DMS114 treated with DMSO at 0.1 percent for 48 hours (cell line): ENCODE measurements at regions not wholly inside any gene's neighbourhood (a gene's known extent, or its start where the extent isn't known, plus 50 kb on each side); places are given as distances from the start of the nearest gene placed in this dataset.
"Not testable (repeated sequence)": the region's sequence is repeated elsewhere in the genome, so short reads cannot be mapped to it uniquely, and the experiment has no call there.

Source experiments
- DNase-seq: peaks from one replicate; lab custom pipeline; 2025; ENCODE audit not compliant: unreplicated experiment; lab: John Stamatoyannopoulos, UW

DNA sequence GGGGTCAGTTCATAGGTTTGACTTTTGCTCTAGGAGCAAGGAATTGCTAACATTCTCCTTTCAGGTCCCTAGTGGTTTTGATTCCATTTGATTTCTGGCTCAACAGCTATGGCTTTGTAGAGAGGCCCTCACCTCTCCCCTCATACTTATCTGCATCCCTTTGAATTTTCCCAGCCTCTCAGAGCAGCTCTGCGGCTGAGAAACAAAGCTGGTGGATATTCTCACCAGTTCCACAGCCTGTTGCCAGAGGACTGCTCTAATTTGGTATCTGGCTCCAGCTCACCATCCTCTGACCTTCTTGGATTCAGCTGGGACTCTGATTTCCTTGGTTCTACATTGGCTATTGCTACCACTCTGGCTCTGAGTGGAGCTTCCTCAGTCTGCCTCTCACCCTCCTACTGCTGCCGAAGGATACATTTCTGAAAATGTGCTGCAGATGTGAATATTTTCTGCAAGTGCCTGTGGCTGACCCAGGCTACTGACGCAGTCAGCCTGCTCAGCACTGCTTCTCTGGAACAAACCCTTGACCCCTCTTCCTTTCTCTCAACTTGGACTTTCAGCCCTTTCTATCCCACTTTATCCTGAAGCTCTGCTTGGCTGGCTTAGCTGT, 110.9 kb upstream of the ENPEP start:
- no peak for DNase-seq

DNA sequence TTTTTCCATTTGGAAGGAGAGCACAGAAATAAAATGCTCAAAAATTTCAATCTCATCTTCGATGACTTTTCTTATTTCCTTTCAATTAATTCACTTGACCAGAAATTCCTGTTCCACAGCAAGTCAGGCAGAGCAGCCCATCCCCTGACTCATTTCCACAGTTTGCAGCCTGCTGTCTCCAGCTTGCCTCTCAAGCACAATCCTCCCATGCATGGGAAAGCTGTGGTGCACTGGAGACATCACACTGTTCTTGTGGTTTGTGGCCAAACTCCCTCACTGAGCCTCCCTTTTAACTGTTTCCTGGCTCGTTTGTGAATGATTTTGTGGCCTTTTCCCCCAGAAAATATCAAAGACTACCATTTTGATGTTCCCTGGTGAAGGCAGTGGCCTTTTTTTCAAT, 114.0 kb upstream of the ENPEP start:
- DNase-seq: no peak

DNA sequence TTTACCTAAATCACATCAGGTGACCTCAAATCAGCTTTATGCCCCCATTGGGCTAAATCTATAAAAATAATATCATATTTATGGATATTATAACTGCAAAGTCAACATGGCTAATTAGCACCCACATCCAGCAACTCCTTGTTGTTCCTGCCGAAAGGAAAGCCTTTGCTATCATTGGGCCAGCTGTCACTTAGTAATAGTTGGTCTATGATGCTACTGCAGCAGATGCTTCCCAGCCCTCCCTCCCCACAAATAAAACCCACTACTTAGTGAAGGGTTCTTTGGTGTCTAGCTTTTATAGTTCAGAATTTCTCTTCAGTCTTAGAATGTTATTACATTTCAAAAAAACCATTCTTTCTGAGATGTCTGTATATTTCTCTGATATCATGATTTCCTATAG, 116.9 kb upstream of the ENPEP start:
- DNase-seq: no peak

DNA sequence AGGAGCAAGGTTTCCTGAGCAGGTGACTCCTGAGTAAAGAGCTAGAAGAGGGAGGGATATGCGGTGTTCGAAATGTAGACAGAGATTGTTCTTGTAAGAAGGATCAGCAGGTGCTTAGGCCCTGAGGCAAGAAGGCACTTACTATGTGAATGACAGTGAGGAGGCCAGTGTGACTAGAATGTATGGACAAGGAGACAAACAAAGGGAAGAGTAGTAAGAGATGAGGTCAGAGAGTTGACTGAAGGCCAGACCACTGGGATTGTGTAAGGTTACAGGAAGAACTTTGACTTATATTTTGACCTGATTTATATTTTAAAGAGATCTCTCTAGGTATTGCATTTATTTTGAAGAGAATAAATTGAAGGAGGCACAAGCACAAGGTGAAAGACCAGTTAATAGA, 118.4 kb upstream of the ENPEP start:
- no peak for DNase-seq

DNA sequence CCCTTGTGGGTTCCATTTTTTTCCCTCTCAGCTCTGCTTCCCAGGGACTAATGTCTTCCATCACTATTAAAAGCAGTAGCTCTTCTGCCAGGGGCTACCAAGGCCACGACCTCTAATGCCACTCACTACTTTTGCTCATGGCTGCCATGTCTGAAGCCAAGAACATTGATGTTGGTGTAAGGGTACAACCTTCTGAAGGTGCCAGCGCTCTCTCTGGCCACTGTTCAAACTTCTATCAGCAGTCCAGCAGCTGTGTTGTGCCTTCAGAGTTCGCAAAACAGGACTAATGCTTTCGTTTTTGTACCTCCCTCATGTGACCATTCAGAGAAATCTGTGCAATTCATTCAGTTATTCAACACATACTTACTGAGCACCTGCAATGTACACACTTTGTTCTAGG, 121.5 kb upstream of the ENPEP start:
- DNase-seq: no peak

DNA sequence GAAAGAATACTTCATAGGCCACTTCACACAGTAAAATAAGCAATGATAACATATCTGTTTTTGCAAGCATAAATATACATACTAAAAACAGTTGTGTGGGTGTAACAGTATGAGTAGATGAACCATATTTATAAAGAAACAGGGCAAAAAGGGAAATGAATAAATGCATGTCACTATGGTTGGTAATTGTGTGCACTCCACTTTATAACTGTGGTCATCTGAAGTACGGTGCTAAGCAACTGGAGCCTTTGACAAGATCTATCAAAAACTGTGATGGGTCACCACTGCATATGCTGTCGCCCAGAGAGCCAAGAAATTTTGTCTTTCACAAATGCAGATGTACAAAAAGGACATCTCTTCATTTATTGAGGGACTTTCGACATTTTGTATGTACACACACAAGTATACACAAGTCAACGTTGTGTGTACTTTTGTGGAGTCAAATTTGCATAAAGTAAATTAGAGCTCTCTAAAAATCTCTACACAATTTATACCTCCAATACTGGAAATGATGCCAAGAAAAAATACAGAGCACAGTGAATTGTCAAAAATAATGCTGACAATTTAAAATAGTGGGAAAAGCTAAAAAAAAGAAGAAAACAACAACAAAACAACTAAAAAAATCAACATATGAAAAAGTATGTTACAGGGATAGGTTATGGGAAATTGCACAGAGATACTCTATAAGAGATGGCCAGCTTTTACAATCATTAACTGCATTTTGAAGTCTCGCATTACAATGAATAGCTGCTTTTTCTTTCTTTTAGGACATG, 123.1 kb upstream of the ENPEP start:
- DNase-seq: no peak

DNA sequence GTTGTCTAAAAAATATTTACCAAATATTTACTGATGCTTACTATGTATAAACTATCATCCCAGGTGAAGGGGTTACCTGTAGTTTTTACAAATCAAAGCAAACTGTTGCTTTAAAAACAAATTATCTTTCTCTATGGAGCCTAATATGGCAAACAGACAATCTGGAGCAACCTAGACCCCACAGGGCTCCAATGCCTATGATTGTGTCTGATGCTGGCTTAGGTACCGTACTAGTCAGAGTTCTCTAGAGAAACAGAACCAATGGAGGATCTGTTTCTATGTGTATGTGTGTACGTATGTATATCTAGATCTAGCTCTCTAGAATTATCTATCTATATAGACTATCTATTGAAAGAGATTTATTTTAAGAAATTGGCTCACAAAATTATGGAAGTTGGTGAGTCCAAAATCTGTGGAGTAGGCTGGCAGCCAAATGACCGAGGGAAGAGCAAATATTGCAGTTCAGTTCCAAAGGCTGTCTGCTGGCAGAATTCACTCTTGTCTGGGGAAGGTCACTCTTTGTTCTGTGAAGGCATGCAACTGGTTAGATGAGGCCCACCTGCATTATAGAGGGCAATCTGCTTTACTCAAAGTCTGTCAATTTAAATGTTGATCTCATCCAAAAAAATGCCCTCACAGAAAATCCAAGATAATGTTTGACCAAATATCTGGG, 127.1 kb upstream of the ENPEP start:
- DNase-seq: no peak

DNA sequence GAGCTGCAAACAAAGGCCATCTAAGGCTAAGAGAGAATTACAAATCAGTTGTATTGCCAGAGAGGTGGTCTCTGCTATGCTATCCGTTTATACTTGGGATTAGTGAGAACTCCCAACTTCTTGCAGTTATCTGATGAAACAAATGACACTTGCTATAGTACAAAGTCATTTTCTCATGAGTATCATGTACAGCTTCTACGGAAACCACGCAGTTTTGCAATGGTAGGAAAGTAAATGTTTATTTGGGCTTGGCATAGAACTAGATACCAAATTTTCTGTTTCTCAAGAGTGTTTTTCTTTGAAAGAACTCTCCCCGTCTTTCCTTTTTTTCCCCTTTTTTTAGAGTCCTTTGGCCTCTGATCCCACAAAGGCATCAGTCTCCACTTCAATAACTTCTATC, 128.2 kb upstream of the ENPEP start:
- no peak for DNase-seq

DNA sequence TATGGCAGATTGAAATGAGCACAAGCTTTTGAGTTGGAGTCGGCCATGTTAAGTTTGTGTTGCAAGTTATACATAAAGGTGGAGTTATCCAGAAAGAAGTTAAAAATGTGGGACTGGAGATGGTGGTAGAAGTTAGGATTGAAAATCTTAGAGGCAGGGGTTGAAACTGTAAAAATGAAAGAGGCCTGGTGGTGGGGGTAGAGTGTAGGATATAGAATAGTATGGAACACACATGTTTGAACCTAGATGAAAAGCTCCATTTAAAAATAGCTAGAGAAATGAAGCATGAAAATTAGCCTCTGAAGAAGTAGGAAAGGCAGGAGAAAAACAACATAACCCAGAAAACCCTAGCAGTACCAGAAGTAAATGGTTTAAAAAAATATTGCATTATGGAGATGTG, 131.8 kb upstream of the ENPEP start:
- DNase-seq: peak; percentile 5

DNA sequence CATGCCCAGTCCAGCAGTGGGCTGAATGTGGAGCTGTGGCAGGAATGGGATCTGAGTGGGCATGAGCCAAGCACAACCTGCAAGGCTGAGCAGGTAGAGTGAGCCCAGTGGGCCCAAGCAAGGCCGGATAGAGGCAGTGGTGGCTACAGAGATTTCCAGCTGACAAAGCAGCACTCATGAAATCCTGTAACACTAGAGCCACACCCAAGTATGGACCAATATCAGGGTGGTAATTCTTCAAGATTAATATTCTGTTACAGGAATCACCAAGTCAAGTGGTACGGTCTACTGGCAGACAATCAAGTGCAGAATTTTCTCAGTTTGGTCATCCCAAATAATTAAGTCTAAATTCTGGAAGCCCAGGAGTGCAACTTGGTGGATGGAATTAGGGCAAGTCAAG, 132.4 kb upstream of the ENPEP start:
- DNase-seq: no peak

DNA sequence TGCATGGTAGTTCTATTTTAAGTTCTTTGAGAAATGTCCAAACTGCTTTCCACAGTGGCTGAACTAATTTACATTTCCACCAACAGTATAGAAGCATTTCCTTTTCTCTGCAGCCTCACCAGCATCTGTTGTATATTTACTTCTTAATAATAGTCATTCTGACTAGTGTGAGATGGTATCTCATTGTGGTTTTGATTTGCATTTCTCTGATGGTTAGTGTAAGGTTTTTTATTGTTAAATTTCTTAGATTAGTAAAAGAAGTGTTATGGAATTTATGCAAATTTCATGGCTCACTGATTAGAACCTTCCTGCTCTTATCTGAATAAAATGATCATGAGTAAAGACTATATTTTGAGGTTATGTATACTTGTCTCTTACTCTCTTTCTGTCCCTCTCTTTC, 134.8 kb upstream of the ENPEP start:
- DNase-seq: not testable (repeated sequence)

DNA sequence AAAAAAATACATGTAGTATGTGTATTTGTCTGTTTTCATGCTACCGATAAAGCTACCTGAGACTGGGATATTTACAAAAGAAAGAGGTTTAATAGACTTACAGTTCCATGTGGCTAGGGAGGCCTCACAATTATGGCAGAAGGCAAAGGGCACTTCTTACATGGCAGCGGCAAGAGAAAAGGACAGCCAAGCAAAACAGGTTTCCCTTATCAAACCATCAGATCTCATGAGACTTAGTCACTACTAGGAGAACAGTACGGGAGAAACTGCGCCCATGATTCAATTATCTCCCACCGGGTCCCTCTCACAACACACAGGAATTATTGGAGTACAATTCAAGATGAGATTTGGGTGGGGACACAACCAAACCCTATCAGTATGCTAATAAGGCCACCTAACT, 137.0 kb upstream of the ELOVL6 start:
- no peak for DNase-seq

DNA sequence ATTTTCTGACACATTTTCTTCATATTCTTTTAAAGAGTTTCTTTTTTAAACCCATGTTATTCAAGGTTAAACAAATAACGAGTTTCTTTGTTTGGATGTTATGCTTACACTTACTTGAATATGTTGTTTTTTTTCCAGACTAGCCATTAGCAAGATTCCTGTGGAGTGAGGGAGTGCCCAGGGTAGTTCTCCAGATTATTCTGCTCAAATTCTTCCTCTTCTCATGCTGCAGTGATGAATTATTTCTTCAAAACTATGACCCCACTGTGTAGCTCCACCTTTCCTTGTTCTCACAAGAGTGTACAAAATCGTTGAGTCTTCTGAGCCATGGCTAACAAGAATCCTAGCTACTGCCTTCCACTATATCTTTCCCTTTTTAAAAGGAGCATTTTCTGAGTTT, 134.1 kb upstream of the ELOVL6 start:
- no peak for DNase-seq

DNA sequence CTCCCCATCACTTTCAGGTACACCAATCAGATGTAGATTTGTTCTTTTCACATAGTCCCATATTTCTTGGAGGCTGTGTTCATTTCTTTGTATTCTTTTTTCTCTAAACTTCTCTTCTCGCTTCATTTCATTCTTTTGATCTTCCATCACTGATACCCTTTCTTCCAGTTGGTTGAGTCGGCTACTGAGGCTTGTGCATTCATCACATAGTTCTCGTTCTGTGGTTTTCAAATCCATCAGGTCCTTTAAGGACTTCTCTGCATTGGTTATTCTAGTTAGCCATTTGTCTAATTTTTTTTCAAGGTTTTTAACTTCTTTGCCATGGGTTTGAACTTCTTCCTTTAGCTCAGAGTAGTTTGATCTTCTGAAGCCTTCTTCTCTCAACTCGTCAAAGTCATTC, 128.0 kb upstream of the ELOVL6 start:
- not testable (repeated sequence) for DNase-seq

DNA sequence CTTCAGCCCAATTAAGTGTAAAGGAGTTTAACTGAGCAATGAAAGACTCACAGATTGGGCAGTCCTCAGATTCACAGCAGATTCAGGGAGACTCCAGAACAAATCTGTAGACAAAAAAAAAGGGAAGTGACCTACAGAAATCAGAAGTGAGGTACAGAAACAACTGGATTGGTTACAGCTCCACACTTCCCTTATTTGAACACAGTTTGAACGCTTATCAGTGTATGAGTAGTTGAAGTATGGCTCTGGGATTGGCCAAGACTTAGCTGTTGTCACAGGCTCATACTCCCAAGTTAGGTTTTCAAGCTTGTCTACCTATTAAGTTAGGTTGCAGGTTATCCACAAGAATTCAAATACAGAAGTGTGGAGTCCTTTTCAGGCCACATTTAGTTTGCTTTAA, 112.4 kb upstream of the ELOVL6 start:
- DNase-seq: no peak

DNA sequence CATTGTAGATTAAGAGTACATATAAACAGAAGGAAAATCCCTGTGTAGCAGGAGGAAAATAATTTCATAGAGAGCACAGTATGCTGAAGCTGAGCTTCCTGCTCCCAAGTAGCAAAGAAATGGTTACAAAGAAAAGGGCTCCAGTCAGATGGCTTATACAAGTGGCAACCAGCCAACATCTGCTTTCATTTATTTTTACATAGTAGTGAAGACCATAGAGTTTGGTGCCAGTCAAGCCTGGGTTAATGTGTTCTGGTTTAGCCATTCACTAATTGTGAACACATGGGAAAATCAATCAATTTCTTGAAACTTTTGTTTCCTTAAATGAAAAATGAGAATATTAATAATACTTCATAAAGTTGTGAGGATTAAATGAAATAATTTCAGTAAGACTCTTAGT, 111.3 kb upstream of the ELOVL6 start:
- no peak for DNase-seq

DNA sequence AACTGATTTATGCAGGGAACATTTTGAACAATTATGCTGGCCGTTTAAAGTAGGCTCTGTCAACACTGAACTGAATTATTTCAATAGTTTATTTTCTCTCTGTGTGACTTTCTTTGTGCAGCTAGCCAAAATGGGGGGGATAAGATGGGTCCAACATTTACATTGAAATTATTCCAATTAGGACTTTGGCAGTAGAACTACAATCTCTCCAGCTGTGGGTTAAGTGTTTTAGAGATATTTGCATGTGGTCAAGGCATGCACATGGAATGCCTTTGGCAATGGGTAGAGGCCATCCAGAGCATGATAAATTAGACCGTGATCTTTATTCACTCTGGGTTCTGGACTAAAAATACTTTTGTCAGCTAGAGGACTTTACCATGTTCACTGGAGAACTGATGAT, 107.9 kb upstream of the ELOVL6 start:
- no peak for DNase-seq

DNA sequence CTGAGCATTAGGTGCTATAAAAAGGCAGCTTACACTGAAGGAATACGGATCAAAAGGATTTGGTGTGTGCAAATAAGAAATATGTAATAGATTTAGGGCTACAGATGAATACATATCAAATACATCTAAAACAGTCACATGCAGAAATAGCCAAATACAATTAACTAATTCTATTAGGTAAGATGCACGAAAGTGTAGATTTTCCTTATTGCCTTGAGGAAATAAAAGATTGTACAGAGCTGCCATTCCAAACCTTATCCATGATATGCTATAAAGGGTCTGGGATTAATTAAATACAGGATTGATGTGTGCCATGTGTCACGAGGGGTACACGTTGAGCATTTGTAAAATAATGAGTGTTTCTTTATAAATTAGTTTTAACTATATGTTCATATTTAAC, 107.0 kb upstream of the ELOVL6 start:
- DNase-seq: no peak

DNA sequence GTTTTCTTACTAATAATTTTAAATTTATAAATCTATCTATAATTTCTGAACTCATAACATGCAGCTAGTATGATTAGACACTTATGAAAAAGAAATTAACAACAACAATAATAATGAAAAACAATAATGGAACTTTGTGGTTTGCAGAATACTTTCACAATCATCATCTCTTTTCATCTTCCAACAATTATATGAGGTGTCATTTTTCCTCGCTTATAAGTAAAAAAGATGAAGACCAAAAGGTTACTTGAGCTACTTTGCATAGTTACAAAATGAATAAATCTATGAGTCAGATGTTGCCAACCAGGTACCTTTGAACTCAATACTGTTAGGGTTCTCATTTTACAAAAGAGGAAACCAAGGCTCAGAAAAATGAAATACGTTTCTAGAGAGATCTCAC, 98.5 kb upstream of the ELOVL6 start:
- DNase-seq: no peak

DNA sequence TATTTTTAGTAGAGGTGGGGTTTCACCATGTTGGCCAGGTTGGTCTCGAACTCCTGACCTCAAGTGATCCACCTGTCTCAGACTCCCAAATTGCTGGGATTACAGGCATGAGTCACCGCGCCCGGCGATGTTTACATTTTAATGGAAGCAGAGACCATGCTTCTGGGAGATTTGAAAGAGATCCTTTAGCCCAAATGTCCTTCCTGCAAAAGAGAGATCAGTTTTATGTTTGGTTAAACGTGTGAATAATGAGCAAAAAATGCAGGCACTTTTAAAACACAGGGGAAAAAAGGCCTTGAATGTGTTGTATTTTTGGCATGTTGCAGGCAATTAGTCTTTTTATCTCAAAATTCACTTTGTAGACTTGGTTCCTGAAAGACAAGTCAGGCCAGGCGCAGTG, 95.8 kb upstream of the ELOVL6 start:
- DNase-seq: no peak

DNA sequence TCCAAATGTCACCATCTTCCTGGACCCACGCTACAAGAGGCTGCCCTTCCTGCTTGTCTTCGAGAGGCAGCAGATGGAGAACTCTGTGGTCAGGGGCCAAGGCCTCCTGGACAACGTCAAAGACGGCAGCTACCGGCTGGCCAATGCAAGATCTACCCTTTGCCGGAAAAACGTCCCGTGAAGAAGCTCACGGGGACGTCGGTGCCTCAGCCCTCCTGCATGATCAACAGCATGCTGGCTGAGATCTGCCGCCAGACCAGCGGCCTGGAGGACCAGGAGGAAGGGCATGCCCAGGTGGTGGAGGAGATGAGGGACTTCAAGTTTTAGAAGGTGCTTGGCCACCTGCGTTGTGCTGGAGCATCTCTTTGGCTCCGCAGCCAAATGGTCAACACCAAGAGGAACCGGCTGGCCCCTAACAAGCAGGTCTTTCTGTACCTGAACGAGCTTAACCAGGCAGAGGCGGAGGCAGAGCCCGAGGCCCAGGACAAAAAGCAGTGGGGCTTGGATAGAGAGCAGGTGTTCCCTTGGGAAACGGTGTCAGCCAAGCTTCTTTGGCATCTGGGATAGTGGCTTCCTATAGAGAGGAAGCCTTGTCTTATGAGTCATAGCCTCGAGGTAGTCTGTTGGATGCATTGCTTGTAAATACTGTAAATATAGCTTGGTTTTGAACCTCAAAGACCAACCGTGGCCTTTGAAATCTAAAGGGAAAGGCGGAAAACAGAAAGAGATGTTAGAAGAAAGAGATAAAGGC, 94.8 kb upstream of the ELOVL6 start:
- no peak for DNase-seq

DNA sequence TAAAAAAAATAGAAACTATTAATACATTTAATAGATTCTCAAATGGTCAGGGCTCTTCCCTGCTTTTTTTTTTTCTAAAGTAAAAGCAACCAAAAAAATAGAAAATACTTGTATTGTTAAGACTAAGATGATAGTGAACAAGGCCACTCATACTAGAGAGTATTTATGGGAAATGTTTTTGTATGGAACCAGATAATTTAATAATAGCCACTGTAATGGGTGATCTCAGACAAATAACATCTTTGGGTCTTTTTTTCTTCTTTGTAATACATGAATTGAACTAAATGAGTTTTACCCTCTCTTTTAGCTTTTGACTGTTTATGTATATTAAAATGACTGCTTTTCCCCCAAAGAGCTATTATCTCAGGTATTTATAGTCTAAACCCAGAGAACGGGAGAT, 92.1 kb upstream of the ELOVL6 start:
- no peak for DNase-seq
